Mucosa of descending colon (tissue), 3 donors: ENCODE measurements at regions not wholly inside any gene's neighbourhood (a gene's known extent, or its start where the extent isn't known, plus 50 kb on each side); places are given as distances from the start of the nearest gene placed in this dataset.

ENCODE experiments used
- ATAC-seq: fragments of 200-7000 bp; cut with Tn5 transposase; one replicate; pipeline ENCODE4 v1.9.1; 2020; ENCODE audit warnings: mild to moderate bottlenecking, moderate library complexity
- DNase-seq, 3 donors: peaks; one replicate each; pipeline ENCODE4 v3.0.0-alpha.2; 2020
- H3K36me3 ChIP-seq: fragments of 200-600 bp; one replicate; pipeline ENCODE4 v1.8.0; 2021; ENCODE audit warnings: low read depth, mild to moderate bottlenecking
- H3K4me1 ChIP-seq: fragments of 200-600 bp; one replicate; pipeline ENCODE4 v1.8.0; 2021; ENCODE audit warnings: low read depth, mild to moderate bottlenecking
- H3K4me3 ChIP-seq: fragments of 200-600 bp; one replicate; pipeline ENCODE4 v1.8.0; 2021; ENCODE audit warnings: mild to moderate bottlenecking
- H3K9me3 ChIP-seq: fragments of 200-600 bp; one replicate; pipeline ENCODE4 v1.8.0; 2021; ENCODE audit warnings: mild to moderate bottlenecking
- CTCF ChIP-seq: fragments of 200-600 bp; IDR thresholded peaks from one replicate; pipeline ENCODE4 v1.8.0; 2022; ENCODE audit warnings: antibody characterized with exemption, mild to moderate bottlenecking
- intact Hi-C, 2 donors: fragments of 100-400 bp; cut with DNase I in 1 of 2; cut with micrococcal nuclease in 1 of 2; formaldehyde crosslinking; loops; one replicate each; pipeline versions ENCODE4 v1.11.0 to v1.11.1; 2022; cut with DNase I, micrococcal nuclease
- donor health status: DM: no; HTN: no; CAD: no; lungs with moderate emphysema.
- donor health status: DM: no; HTN: no; CAD: no.
- donor health status: DM: no; HTN: yes; CAD: no.

GRCh38 chr4:121517241-121517640 is 136.4 kb upstream of the QRFPR start:
- H3K4me1 ChIP-seq: no peaks in the 10 kb centered on the region
- DNase-seq (no peak), ATAC-seq (no peak)
- H3K36me3 ChIP-seq: peaks cover 3% of the 10 kb centered on the region
- no peak overlapping the region for H3K4me3 ChIP-seq
- no peak for TF ChIP-seq CTCF
- H3K9me3 ChIP-seq: no peaks in the 10 kb centered on the region
- intact Hi-C loops: no loop called here

- H3K9me3 ChIP-seq: no peaks in the 10 kb centered on the region
- intact Hi-C loops: no loop called here
- no peak overlapping the region for H3K4me3 ChIP-seq
- no peak for ATAC-seq
- peaks cover 3% of the 10 kb centered on the region for H3K36me3 ChIP-seq
- DNase-seq: no peak
- TF ChIP-seq CTCF: no peak
- H3K4me1 ChIP-seq: no peaks in the 10 kb centered on the region
Observed at GRCh38 chr4:121514443-121514842, 133.6 kb upstream of the QRFPR start.

- DNase-seq: no peak
- no peak for TF ChIP-seq CTCF
- no peak overlapping the region for H3K4me3 ChIP-seq
- ATAC-seq: no peak
- no peaks in the 10 kb centered on the region for H3K36me3 ChIP-seq
- no peaks in the 10 kb centered on the region for H3K4me1 ChIP-seq
- H3K9me3 ChIP-seq: no peaks in the 10 kb centered on the region
- intact Hi-C loops: no loop called here
Observed at GRCh38 chr4:121510341-121510874, 129.6 kb upstream of the QRFPR start.

GRCh38 chr4:121485190-121485804 is 104.5 kb upstream of the QRFPR start:
- Histone ChIP-seq H3K9me3 (no peaks in the 10 kb centered on the region), H3K4me3 (no peak overlapping the region), H3K36me3 (no peaks in the 10 kb centered on the region), H3K4me1 (no peaks in the 10 kb centered on the region)
- intact Hi-C loops: no loop called here
- DNase-seq (no peak), ATAC-seq (no peak)
- no peak for TF ChIP-seq CTCF

GRCh38 chr4:121484633-121485032 is 103.8 kb upstream of the QRFPR start:
- Histone ChIP-seq H3K4me3 (no peak overlapping the region), H3K9me3 (no peaks in the 10 kb centered on the region), H3K4me1 (no peaks in the 10 kb centered on the region), H3K36me3 (no peaks in the 10 kb centered on the region)
- DNase-seq: peak in 1 of 3 donors; percentile 46
- intact Hi-C loops: no loop called here
- TF ChIP-seq CTCF: peak; percentile 64
- ATAC-seq: peak; percentile 81
